Neural crest cell (in vitro differentiated cells): ENCODE measurements at regions not wholly inside any gene's neighbourhood (a gene's known extent, or its start where the extent isn't known, plus 50 kb on each side); places are given as distances from the start of the nearest gene placed in this dataset.

ENCODE experiments used
- DNase-seq: peaks from one replicate; pipeline ENCODE4 v3.0.0; 2021; ENCODE audit warnings: low read depth, mixed read lengths, low spot score
- H3K27ac Mint-ChIP-seq: one replicate; pipeline ENCODE4 v1.8.0; 2021; ENCODE audit warnings: mild to moderate bottlenecking, mixed read lengths; ENCODE audit not compliant: unreplicated experiment
- H3K27me3 Mint-ChIP-seq: 2 replicates; pipeline ENCODE4 v1.8.0; 2021; ENCODE audit warnings: low read depth, mild to moderate bottlenecking, mixed read lengths
- H3K36me3 Mint-ChIP-seq: 2 replicates; pipeline ENCODE4 v1.8.0; 2021; ENCODE audit warnings: low read depth, mild to moderate bottlenecking, mixed read lengths
- H3K4me1 Mint-ChIP-seq: 2 replicates; pipeline ENCODE4 v1.8.0; 2021; ENCODE audit warnings: mixed read lengths
- H3K4me3 Mint-ChIP-seq: one replicate; pipeline ENCODE4 v1.8.0; 2021; ENCODE audit warnings: mild to moderate bottlenecking, mixed read lengths
- H3K9me3 Mint-ChIP-seq: 2 replicates; pipeline ENCODE4 v1.8.0; 2021; ENCODE audit warnings: mixed read lengths
- TF ChIP-seq, protein P1 (sequence below): fragments of 200-600 bp; sonication (generic); conservative IDR thresholded peaks from 2 replicates; pipeline ENCODE4 v1.5.0; 2021; ENCODE audit warnings: antibody characterized with exemption, mild to moderate bottlenecking

GRCh38 chr4:8940792-8941491, 69.3 kb upstream of the HMX1 start:
- H3K27ac Mint-ChIP-seq = no peak overlapping the region
- H3K9me3 Mint-ChIP-seq = peaks cover 9% of the 10 kb centered on the region
- H3K4me3 Mint-ChIP-seq = no peak overlapping the region
- no peaks in the 10 kb centered on the region for H3K4me1 Mint-ChIP-seq
- TF ChIP-seq, protein P1, sequence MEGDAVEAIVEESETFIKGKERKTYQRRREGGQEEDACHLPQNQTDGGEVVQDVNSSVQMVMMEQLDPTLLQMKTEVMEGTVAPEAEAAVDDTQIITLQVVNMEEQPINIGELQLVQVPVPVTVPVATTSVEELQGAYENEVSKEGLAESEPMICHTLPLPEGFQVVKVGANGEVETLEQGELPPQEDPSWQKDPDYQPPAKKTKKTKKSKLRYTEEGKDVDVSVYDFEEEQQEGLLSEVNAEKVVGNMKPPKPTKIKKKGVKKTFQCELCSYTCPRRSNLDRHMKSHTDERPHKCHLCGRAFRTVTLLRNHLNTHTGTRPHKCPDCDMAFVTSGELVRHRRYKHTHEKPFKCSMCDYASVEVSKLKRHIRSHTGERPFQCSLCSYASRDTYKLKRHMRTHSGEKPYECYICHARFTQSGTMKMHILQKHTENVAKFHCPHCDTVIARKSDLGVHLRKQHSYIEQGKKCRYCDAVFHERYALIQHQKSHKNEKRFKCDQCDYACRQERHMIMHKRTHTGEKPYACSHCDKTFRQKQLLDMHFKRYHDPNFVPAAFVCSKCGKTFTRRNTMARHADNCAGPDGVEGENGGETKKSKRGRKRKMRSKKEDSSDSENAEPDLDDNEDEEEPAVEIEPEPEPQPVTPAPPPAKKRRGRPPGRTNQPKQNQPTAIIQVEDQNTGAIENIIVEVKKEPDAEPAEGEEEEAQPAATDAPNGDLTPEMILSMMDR = peak; percentile 52
- DNase-seq = no peak
- peaks cover 25% of the 10 kb centered on the region for H3K27me3 Mint-ChIP-seq
- no peaks in the 10 kb centered on the region for H3K36me3 Mint-ChIP-seq

DNA sequence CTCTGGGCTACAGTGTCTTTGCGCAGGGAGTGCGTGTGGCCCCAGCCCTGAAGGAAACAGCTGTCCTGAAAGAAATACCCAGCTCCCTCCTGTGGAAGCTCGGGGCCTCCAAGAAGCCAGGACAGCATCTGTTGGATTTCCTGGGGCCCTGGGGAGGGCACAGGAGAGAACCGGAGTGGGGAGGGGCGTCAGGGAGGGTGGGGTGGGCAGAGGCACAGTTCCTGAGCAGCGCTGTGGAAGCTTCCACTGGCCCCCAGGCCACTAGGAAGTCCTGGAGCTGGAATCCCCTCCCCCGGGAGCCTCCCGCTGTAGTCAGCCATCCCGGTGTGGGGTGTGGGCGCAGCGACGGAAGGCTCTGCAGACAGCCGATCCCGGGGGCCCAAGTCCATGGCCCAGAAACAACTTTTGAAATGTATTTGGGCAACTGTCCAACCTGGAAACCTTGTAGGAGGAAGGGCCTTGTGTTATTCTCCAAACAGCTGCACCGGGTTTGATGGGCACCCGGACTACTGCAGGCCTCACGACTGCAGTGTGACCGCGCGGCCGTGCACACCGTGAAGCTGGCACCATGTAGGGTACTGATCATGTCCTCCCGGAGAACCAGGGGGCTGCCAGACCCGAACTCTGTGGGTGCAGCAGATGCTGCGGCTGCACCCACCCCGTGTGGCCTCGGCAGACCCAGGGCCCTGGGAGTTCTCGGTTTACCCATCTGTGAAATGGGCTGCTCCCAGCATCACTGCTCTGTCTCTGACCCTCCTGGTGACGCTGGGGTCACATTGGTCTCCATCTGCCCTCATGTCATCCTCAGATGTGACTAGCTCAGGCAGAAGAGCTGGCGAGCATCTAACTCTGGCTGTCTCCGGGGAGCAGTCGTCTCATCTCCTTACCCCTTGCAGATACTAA, 68.5 kb upstream of the HMX1 start:
- Mint-ChIP-seq H3K4me3 (no peak overlapping the region), H3K9me3 (peaks cover 14% of the 10 kb centered on the region), H3K36me3 (no peaks in the 10 kb centered on the region), H3K4me1 (no peaks in the 10 kb centered on the region), H3K27me3 (peaks cover 25% of the 10 kb centered on the region), H3K27ac (no peak overlapping the region)
- TF ChIP-seq, protein P1 = no peak
- DNase-seq = no peak

DNA sequence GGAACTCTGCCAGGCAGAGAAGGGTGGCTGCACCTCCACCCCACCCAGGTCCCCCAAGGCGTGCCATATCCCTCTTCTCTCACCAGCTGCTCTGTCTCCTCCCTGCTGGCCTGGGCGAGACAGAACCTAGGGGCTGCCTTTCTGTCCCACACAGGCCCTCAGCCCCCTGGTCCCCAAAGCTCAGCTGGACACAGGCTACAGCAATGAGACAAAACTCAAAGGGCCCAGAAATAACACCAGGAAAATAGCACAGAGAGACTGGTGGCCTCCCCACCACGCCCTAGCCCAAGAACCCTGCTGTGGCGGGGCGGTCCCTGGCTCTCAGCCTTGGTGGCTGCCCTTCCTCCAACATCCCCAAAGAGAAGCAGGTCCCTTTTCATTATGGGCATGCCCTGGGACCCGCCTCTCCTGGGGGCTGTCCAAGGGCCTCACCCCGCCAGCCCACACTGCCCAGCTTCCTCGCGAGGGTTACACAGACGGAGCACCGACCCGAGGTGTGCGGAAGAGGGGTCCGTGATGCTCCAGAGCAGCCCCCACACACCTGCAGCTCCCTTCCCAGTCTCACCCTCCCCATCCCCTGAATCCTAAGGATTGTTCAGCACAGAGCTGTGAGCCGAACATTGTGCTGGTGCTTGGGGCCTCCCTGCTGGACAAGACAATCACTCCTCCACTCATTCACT, 67.7 kb upstream of the HMX1 start:
- peaks cover 25% of the 10 kb centered on the region for H3K27me3 Mint-ChIP-seq
- H3K4me3 Mint-ChIP-seq = no peak overlapping the region
- H3K9me3 Mint-ChIP-seq = peaks cover 20% of the 10 kb centered on the region
- H3K27ac Mint-ChIP-seq = no peak overlapping the region
- no peaks in the 10 kb centered on the region for H3K36me3 Mint-ChIP-seq
- H3K4me1 Mint-ChIP-seq = no peaks in the 10 kb centered on the region
- no peak for DNase-seq
- TF ChIP-seq, protein P1 = no peak

DNA sequence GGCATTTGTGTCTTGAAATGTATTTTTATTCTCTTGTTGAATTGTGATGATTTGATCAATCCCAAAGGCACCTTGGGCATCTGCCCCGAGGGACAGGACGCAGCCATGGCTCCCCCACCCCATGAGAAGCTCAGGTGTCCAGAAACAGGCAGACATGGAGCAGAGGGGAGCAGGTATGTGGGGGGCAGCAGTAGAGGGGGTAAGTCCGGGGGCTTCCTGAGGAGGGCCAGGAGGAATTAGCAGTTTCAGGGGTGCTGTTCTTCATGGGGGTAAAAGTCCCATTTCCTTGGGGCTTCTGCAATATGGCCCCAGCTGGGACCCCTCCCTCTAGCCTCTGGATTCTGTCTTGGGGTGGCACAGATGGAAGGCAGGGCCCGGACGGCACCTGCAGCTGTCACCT, 67.0 kb upstream of the HMX1 start:
- Mint-ChIP-seq H3K4me3 (no peak overlapping the region), H3K36me3 (peaks cover 4% of the 10 kb centered on the region), H3K27ac (no peak overlapping the region), H3K4me1 (no peaks in the 10 kb centered on the region), H3K27me3 (peaks cover 25% of the 10 kb centered on the region), H3K9me3 (peaks cover 24% of the 10 kb centered on the region)
- DNase-seq = no peak
- TF ChIP-seq, protein P1 = no peak

DNA sequence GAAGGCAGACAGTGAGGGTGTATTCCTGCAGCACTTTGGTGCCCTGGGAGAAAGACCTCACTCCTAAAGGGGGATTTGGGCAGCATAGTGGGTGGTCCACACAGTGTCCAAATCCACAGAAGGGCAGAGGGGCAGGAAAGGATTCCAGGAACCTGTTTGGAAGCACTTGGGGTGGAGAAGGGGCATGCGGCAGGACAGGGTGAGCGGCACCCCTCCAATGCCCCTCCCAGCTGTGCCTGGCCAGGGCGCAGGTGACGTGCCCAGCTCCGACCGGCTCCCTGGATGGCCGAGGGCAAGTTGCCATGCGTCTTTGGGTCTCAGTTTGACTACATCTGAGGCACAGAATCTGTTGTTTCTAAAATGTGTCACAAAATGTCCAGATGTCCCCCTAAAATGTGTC, 66.5 kb upstream of the HMX1 start:
- no peak for DNase-seq
- Mint-ChIP-seq H3K4me3 (no peak overlapping the region), H3K27ac (no peak overlapping the region), H3K9me3 (peaks cover 24% of the 10 kb centered on the region), H3K4me1 (no peaks in the 10 kb centered on the region), H3K36me3 (peaks cover 4% of the 10 kb centered on the region), H3K27me3 (peaks cover 23% of the 10 kb centered on the region)
- TF ChIP-seq, protein P1 = no peak
